A673 (cell line): ENCODE measurements at regions not wholly inside any gene's neighbourhood (a gene's known extent, or its start where the extent isn't known, plus 50 kb on each side); places are given as distances from the start of the nearest gene placed in this dataset.

Experiments used
- BruUV-seq: library from RNA; stranded (reverse); fragments of 400-500 nt; replicated peaks from 2 replicates; lab custom pipeline; 2021; lab: Mats Ljungman, UMichigan
- CTCF ChIA-PET: fragments of 300-600 bp; sonication (Branson Sonifier 250); formaldehyde crosslinking; loops from one replicate; lab custom pipeline; 2022; ENCODE audit warnings: antibody characterized with exemption; lab: Charles Lee
- POLR2A ChIA-PET: fragments of 300-600 bp; sonication (Branson Sonifier 250); formaldehyde crosslinking; loops from one replicate; lab custom pipeline; 2022; ENCODE audit warnings: antibody characterized with exemption; ENCODE audit not compliant: low non-redundant PET; lab: Charles Lee
- DNase-seq: peaks from one replicate; pipeline ENCODE4 v3.0.0-alpha.2; 2015; ENCODE audit warnings: low spot score
- H3K27ac ChIP-seq: fragments of 200-600 bp; sonication (generic); 2 replicates; pipeline ENCODE4 v1.5.1; 2016; ENCODE audit warnings: mixed run types, low read depth, mild to moderate bottlenecking, mixed read lengths, antibody characterized with exemption, low read length; ENCODE audit not compliant: poor library complexity, severe bottlenecking
- H3K27me3 ChIP-seq: fragments of 200-600 bp; sonication (generic); replicated peaks from 2 replicates; pipeline ENCODE4 v1.6.1; 2017; ENCODE audit warnings: mixed run types, low read depth, mild to moderate bottlenecking, mixed read lengths, antibody characterized with exemption, low read length; ENCODE audit not compliant: insufficient read depth, poor library complexity
- H3K36me3 ChIP-seq: fragments of 200-600 bp; sonication (generic); 2 replicates; pipeline ENCODE4 v1.6.1; 2016; ENCODE audit warnings: mixed run types, mild to moderate bottlenecking, mixed read lengths, antibody characterized with exemption, low read length; ENCODE audit not compliant: insufficient read depth, poor library complexity, severe bottlenecking
- H3K4me1 ChIP-seq: fragments of 200-600 bp; sonication (generic); 2 replicates; pipeline ENCODE4 v1.6.1; 2017; ENCODE audit warnings: mixed run types, mild to moderate bottlenecking, mixed read lengths, antibody characterized with exemption, low read length; ENCODE audit not compliant: insufficient read depth, poor library complexity, severe bottlenecking
- H3K4me3 ChIP-seq: fragments of 200-600 bp; sonication (generic); 2 replicates; pipeline ENCODE4 v1.5.1; 2016; ENCODE audit warnings: low read depth, mixed run types, mild to moderate bottlenecking, mixed read lengths, low read length; ENCODE audit not compliant: poor library complexity, severe bottlenecking
- H3K9me3 ChIP-seq: fragments of 200-600 bp; sonication (generic); 2 replicates; pipeline ENCODE4 v1.6.1; 2016; ENCODE audit warnings: mixed run types, low read depth, mild to moderate bottlenecking, mixed read lengths, antibody characterized with exemption, low read length; ENCODE audit not compliant: poor library complexity, severe bottlenecking
- EZH2 ChIP-seq: fragments of 200-600 bp; sonication (generic); IDR thresholded peaks from 2 replicates; pipeline ENCODE4 v1.6.1; 2017; ENCODE audit warnings: borderline replicate concordance, low read depth, mild to moderate bottlenecking, mixed read lengths, antibody characterized with exemption, low read length; ENCODE audit not compliant: poor library complexity, severe bottlenecking
- intact Hi-C: fragments of 100-400 bp; cut with micrococcal nuclease; formaldehyde crosslinking; loops from one replicate; pipeline ENCODE4 v1.10.0; 2022; ENCODE audit not compliant: unreplicated experiment
- TF ChIP-seq, protein P1 (sequence below): fragments of 300-800, 200-600 bp; sonication (generic); conservative IDR thresholded peaks from 2 replicates; pipeline ENCODE4 v1.5.1; 2017; ENCODE audit warnings: low read depth, mild to moderate bottlenecking, antibody characterized with exemption, low read length, moderate library complexity, mixed read lengths

DNA sequence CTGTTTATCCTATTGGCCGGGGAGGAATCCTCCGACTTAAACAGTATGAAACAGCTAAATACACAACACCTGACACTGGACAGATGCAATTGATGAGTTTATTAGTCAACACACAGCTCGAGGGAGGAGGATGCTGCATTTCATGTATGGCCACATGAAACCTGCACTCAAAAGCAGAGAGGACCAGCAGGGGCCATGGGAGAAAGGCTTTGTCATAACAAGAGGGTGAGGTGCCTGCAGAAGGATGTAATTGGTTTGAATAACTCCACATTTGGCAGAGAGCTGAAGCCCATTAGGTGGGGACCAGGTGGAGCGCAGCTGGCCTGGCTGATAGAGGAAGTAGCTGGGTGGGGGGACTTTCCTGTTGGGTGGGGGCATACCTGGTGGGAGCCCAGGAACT lies 599.1 kb downstream of the PTPRU start:
- Histone ChIP-seq H3K4me1 (no peaks in the 10 kb centered on the region), H3K27me3 (no peaks in the 10 kb centered on the region), H3K36me3 (no peaks in the 10 kb centered on the region), H3K4me3 (no peak overlapping the region), H3K27ac (no peak overlapping the region), H3K9me3 (no peaks in the 10 kb centered on the region)
- DNase-seq = no peak
- intact Hi-C loops = no loop called here
- POLR2A ChIA-PET = no interaction called here
- no TSS peak for BruUV-seq
- no peak for TF ChIP-seq EZH2
- CTCF ChIA-PET = no interaction called here

DNA sequence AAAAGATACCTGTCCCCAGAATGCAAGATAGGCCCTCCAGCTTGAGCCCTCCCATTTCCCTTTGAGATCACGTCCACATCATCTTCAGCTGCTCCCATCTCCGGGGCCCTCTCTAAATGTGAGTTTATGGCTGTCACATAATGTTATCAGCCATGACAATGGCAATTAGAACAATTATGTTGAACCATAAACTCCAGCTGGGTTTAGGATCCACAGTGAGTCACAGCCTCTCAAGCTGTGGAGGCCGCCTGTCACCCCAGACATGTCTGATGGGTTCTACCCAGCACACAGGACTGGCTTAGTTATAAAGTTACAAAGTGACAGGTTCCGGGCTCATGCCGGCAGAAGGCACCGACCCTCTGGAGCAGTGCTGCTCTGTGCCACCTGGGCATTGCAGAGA lies 597.3 kb downstream of the PTPRU start:
- no peaks in the 10 kb centered on the region for H3K27me3 ChIP-seq
- no peak for TF ChIP-seq EZH2
- TF ChIP-seq, protein P1, sequence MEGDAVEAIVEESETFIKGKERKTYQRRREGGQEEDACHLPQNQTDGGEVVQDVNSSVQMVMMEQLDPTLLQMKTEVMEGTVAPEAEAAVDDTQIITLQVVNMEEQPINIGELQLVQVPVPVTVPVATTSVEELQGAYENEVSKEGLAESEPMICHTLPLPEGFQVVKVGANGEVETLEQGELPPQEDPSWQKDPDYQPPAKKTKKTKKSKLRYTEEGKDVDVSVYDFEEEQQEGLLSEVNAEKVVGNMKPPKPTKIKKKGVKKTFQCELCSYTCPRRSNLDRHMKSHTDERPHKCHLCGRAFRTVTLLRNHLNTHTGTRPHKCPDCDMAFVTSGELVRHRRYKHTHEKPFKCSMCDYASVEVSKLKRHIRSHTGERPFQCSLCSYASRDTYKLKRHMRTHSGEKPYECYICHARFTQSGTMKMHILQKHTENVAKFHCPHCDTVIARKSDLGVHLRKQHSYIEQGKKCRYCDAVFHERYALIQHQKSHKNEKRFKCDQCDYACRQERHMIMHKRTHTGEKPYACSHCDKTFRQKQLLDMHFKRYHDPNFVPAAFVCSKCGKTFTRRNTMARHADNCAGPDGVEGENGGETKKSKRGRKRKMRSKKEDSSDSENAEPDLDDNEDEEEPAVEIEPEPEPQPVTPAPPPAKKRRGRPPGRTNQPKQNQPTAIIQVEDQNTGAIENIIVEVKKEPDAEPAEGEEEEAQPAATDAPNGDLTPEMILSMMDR = no peak
- peak; percentile 60 for DNase-seq
- H3K4me3 ChIP-seq = no peak overlapping the region
- H3K9me3 ChIP-seq = no peaks in the 10 kb centered on the region
- no peak overlapping the region for H3K27ac ChIP-seq
- intact Hi-C loops = no loop called here
- POLR2A ChIA-PET = no interaction called here
- no peaks in the 10 kb centered on the region for H3K4me1 ChIP-seq
- no peaks in the 10 kb centered on the region for H3K36me3 ChIP-seq
- BruUV-seq = no TSS peak
- CTCF ChIA-PET = no interaction called here

DNA sequence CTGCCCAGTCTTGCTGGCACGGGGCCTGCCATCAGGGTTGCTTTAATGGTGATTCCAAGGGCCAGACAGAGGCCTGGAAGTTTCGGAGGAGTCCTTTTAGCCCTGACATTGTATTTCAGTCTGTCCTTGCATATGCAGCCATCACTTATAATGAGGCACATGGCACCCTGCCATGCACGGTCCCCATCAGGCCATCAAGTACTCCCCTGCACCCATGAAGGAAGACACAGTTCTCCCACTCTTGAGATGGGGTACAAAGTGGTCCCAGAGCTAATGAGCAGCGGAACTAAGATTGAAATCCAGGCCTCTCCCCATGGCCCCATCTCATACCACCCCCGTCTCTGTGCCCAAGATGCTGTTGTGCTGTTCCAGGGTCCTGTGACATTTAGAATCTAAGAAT lies 596.6 kb downstream of the PTPRU start:
- TF ChIP-seq, protein P1 = no peak
- no peak for TF ChIP-seq EZH2
- H3K4me1 ChIP-seq = no peaks in the 10 kb centered on the region
- H3K9me3 ChIP-seq = no peaks in the 10 kb centered on the region
- H3K27me3 ChIP-seq = no peaks in the 10 kb centered on the region
- no peak for DNase-seq
- ChIA-PET CTCF (no interaction called here), POLR2A (no interaction called here)
- intact Hi-C loops = no loop called here
- BruUV-seq = no TSS peak
- no peak overlapping the region for H3K27ac ChIP-seq
- no peak overlapping the region for H3K4me3 ChIP-seq
- H3K36me3 ChIP-seq = no peaks in the 10 kb centered on the region

DNA sequence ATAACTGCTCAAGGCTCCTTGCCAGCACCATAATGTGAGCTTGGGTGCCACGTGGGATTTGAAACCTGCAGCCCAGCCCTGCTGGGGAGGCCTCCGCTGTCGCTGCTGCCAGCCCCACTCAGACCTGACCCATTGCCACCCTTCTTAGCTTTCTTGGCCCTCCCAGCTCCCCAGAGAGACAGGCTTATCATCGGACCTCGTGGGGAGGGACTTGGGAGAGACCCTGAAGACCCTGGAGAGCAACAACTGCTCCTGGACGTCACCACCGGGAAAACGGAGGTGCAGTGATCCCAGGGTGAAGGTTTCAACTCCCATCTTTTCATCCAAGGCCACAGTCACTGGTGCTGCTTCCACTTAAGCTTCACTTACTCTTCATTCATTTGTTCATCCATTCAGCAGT lies 596.1 kb downstream of the PTPRU start:
- Histone ChIP-seq H3K9me3 (no peaks in the 10 kb centered on the region), H3K4me1 (no peaks in the 10 kb centered on the region), H3K27me3 (no peaks in the 10 kb centered on the region), H3K36me3 (no peaks in the 10 kb centered on the region), H3K27ac (no peak overlapping the region), H3K4me3 (no peak overlapping the region)
- intact Hi-C loops = no loop called here
- ChIA-PET POLR2A (no interaction called here), CTCF (no interaction called here)
- no TSS peak for BruUV-seq
- DNase-seq = no peak
- TF ChIP-seq, protein P1 = no peak
- TF ChIP-seq EZH2 = no peak
